HG02981 (cell line): ENCODE measurements at regions not wholly inside any gene's neighbourhood (a gene's known extent, or its start where the extent isn't known, plus 50 kb on each side); places are given as distances from the start of the nearest gene placed in this dataset.
"Not testable (repeated sequence)": the region's sequence is repeated elsewhere in the genome, so short reads cannot be mapped to it uniquely, and the experiment has no call there.

ENCODE experiments used
- ATAC-seq: cut with Tn5 transposase; IDR thresholded peaks from one replicate; pipeline ENCODE4 v1.9.1; 2021; ENCODE audit warnings: mild to moderate bottlenecking, moderate library complexity; ENCODE audit not compliant: unreplicated experiment

- ATAC-seq, result no peak
Measured at GRCh38 chr10:124248056-124249045, 155.0 kb upstream of the CHST15 start.

DNA sequence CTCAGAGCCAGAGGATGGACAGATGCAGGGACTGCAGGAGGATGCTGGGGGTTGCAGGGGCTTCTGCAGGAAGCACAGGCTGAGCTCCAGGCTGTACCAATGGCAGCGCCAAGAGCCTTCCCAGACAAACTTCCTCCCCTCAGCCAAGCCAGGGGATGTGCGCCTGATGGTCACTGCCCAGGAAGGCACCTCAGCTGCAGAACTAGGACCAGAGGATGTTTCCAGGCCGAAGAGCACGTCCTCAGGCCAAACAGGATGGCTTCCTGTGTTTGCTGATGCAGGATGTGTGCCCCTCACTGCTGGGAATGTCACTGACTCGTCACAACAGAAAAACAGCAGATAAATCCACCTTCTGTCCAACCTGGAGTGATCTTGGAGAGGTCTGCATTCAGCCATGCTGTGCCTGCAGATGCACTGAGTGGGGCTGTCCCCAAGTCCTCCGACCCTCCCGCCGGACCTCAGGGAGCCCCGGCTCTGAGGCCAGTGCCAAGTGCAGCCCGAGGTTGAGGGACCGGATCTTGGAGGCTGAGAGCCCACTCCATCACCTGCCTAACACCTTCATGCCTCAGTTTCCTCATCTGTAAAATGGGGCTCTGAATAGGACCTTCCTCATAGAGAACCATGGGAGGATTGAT is 152.5 kb upstream of the CHST15 start:
- no peak for ATAC-seq

GRCh38 chr10:124245191-124245590 is 151.8 kb upstream of the CHST15 start:
- ATAC-seq, result no peak

- no peak for ATAC-seq
Measured at GRCh38 chr10:124244256-124244877, 151.0 kb upstream of the CHST15 start.

- ATAC-seq, result no peak
Measured at GRCh38 chr10:124243702-124244121, 150.3 kb upstream of the CHST15 start.

- no peak for ATAC-seq
Measured at GRCh38 chr10:124242791-124243190, 149.4 kb upstream of the CHST15 start.

DNA sequence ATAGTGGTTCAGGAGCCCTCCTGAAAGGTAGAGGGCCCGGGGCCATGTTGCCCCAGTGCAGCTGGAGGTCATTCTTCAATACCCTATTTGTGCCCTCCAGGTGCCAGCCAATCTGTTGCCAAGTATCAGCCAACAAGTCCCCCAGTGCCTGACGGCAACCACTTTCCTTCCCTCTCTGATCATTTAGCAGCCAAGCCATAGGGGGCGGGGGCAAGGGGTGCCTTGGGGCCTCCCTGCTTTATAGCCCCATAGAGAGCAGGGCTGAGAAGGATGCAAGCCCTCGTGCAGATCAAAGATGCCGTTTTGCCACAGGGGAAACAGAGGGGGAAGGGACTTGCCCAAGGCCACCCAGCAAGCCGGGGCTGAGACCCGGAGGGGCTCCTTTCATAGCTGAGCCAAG is 149.0 kb upstream of the CHST15 start:
- ATAC-seq, result no peak

DNA sequence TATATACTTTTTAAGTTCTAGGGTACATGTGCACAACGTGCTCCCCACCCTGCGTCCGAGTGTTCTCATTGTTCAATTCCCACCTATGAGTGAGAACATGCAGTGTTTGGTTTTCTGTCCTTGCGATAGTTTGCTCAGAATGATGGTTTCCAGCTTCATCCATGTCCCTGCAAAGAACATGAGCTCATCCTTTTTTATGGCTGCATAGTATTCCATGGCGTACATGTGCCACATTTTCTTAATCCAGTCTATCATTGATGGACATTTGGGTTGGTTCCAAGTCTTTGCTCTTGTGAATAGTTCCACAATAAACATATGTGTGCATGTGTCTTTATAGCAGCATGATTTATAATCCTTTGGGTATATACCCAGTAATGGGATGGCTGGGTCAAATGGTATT is 148.1 kb upstream of the CHST15 start:
- not testable (repeated sequence) for ATAC-seq

GRCh38 chr10:124240839-124241291 is 147.5 kb upstream of the CHST15 start:
- ATAC-seq, result no peak

GRCh38 chr10:124239696-124240095 is 146.3 kb upstream of the CHST15 start:
- no peak for ATAC-seq

- ATAC-seq, result no peak
Measured at GRCh38 chr10:124239134-124239533, 145.7 kb upstream of the CHST15 start.

DNA sequence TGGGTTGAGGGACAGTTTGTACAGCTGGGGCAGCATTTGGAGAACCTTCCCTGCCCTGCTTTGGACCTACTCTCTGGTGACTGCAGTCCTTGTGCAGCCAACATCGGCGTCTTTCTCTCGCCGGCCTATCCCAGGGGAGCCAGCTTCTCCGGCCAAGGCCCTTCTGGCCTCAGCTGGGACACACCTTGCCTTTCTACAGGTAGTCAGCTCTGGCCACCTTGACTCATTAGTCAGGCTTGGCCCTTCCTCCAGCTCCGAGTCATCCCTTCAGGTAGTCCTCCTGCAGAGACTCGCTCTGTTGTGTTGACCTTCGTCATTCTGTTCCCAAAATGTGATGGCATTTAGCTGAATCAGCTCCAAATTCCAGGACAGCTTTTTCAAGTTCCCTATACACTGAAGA is 145.0 kb upstream of the CHST15 start:
- no peak for ATAC-seq

GRCh38 chr10:124237282-124237961 is 144.0 kb upstream of the CHST15 start:
- no peak for ATAC-seq

- ATAC-seq, result no peak
Measured at GRCh38 chr10:124236816-124237215, 143.4 kb upstream of the CHST15 start.

DNA sequence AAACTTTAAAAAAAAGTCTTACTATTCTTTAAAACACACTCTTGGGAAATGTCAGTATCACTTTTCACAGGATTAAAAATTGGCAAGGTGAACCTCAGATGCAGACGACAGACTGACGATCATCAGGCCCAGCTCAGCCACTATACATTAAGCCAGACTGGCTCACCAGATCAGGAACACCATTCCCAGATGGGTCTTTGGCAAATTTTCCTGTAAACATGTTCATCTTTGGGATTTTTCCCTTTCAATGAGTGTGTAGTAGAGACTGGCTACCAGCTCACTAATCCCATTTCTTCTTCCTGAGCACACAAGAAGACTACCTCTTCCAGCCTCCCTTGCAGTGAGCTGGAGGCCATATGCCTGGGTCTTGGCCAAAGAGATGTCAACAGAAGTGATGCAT is 142.7 kb upstream of the CHST15 start:
- ATAC-seq, result no peak

- ATAC-seq, result no peak
Measured at GRCh38 chr10:124235232-124235631, 141.8 kb upstream of the CHST15 start.

DNA sequence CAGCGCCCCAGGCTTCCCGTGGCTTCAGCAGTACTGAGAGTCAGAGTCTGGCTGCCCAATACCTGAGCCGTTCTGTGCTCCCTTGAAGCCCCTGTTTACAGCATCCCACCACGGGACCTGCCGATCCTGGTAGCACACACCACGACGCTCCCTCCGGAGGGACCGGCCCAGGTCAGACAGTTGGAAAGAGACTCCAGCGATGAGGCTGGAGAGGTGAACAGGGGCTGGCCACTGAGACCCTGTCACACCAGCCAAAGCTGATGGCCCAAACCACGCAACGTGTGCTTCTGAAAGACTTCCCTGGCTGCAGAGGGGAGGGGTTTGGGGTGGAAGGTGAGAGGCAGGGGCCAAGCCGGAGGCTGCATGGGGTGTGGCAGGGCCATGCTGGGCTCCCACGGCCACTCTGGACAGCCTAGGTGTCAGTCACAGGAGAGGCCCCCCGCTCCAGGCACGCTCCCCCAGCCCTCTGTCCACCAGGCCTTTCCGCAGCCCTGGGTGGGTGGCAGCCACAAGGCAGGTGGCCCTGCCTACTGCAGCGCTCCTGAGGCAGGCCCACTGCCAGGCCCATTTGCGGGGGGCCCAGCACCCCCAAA is 140.2 kb upstream of the CHST15 start:
- no peak for ATAC-seq

DNA sequence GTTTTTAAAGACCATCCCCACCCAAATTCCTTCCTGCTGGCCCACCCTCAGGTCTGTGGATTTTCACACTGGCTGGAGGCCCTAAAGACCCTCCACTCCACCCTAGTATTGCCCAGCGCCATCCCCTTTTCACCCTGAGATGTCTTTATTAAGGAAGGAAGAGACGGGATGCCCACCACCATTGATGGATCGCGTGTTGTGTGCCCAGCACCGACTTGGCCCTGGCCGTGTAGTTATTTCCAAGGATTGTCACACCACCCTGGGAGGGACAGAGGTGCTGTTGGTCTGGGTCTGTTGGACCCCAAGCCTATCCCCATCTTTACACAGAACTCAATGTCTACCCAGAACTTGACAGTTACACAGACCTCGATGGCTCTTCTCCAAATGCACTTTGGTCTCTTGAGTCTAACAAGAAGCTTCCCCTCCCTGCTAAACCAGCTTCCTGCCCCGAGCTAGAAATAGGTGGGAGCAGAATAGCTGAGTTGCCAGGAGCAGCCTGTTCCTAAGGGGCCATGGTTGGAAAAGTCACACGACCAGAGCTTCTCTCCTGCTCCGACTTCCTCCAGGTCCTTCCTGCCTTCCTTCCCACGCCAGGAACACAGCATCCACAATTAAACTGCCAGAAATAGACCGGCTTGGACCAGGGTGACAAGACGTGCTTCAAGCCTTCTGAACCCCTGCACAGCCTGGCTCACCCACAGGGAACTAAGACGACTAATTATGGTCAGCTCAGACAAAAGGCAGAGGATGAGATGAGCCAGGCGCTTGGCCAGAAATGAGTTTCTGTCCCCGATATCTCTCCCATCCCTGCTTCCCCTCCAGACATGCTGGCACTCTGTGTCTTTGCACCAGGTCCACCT is 139.5 kb upstream of the CHST15 start:
- ATAC-seq, result no peak
